Uterus (tissue), 3 donors: ENCODE measurements at regions not wholly inside any gene's neighbourhood (a gene's known extent, or its start where the extent isn't known, plus 50 kb on each side); places are given as distances from the start of the nearest gene placed in this dataset.

Experiments used
- DNase-seq, 2 donors: peaks; one replicate each; pipeline ENCODE4 v3.0.0-alpha.2; 2019 to 2020
- H3K27ac ChIP-seq, 2 donors: fragments of 200-600 bp; sonication (generic); 1 replicate in 1 of 2; 2 replicates in 1 of 2; pipeline ENCODE4 v1.5.1; 2016 to 2018
- H3K27me3 ChIP-seq, 2 donors: fragments of 200-600 bp; sonication (generic); one replicate each; pipeline ENCODE4 v1.5.1; 2018 to 2019; ENCODE audit warnings: control low read depth in 1 of 2
- H3K36me3 ChIP-seq, 2 donors: fragments of 200-600 bp; sonication (generic); one replicate each; pipeline ENCODE4 v1.5.1; 2019; ENCODE audit warnings: control low read depth in 1 of 2
- H3K4me1 ChIP-seq, 2 donors: fragments of 200-600 bp; sonication (generic); one replicate each; pipeline ENCODE4 v1.5.1; 2018 to 2019; ENCODE audit warnings: control low read depth in 1 of 2
- H3K4me3 ChIP-seq, 2 donors: fragments of 200-600 bp; sonication (generic); 1 replicate in 1 of 2; 2 replicates in 1 of 2; pipeline ENCODE4 v1.5.1; 2018 to 2019; ENCODE audit warnings: mild to moderate bottlenecking in 1 of 2
- H3K9me3 ChIP-seq, 2 donors: fragments of 200-600 bp; sonication (generic); one replicate each; pipeline ENCODE4 v1.5.1; 2019; ENCODE audit warnings: control low read depth in 1 of 2
- CTCF ChIP-seq, 4 experiments: fragments of 200-600 bp in 2 of 4; fragments of 450-650 bp in 2 of 4; sonication (generic) in 2 of 4; IDR thresholded peaks; one replicate each; pipeline ENCODE4 v1.5.1; 2016 to 2019; ENCODE audit warnings: antibody characterized with exemption in 4 of 4, mild to moderate bottlenecking in 2 of 4, moderate library complexity in 1 of 4
- POLR2A ChIP-seq, 2 donors: fragments of 450-650 bp; IDR thresholded peaks; one replicate each; pipeline ENCODE4 v1.6.1; 2016; ENCODE audit warnings: antibody characterized with exemption in 2 of 2, mild to moderate bottlenecking in 1 of 2, moderate library complexity in 1 of 2
- intact Hi-C: fragments of 100-400 bp; cut with DNase I; formaldehyde crosslinking; loops from one replicate; pipeline ENCODE4 v1.15.1; 2023; ENCODE audit warnings: low total_unique reads
- donor health status: DM: yes; HTN: yes; CAD: no.

GRCh38 chr14:22046063-22046462, 372.4 kb upstream of the OR4E1 start:
- Histone ChIP-seq H3K27me3 (no peaks in the 10 kb centered on the region), H3K27ac (no peak overlapping the region), H3K9me3 (no peaks in the 10 kb centered on the region), H3K36me3 (no peaks in the 10 kb centered on the region), H3K4me3 (no peak overlapping the region), H3K4me1 (no peaks in the 10 kb centered on the region)
- intact Hi-C loops: no loop called here
- DNase-seq: no peak
- TF ChIP-seq CTCF (IDR thresholded peaks at IDR 0.05) (no peak), POLR2A (IDR thresholded peaks at IDR 0.05) (no peak)

GRCh38 chr14:22044193-22044592, 370.6 kb upstream of the OR4E1 start:
- no peak for DNase-seq
- no peaks in the 10 kb centered on the region for H3K4me1 ChIP-seq
- TF ChIP-seq CTCF (IDR thresholded peaks at IDR 0.05) (no peak), POLR2A (IDR thresholded peaks at IDR 0.05) (no peak)
- H3K27ac ChIP-seq: no peak overlapping the region
- no peaks in the 10 kb centered on the region for H3K27me3 ChIP-seq
- no peaks in the 10 kb centered on the region for H3K36me3 ChIP-seq
- H3K9me3 ChIP-seq: no peaks in the 10 kb centered on the region
- H3K4me3 ChIP-seq: no peak overlapping the region
- intact Hi-C loops: no loop called here

- Histone ChIP-seq H3K27me3 (no peaks in the 10 kb centered on the region), H3K4me1 (no peaks in the 10 kb centered on the region), H3K4me3 (no peak overlapping the region), H3K27ac (no peak overlapping the region), H3K9me3 (no peaks in the 10 kb centered on the region), H3K36me3 (no peaks in the 10 kb centered on the region)
- DNase-seq: no peak
- no peak for TF ChIP-seq POLR2A (IDR thresholded peaks at IDR 0.05)
- no peak for TF ChIP-seq CTCF (IDR thresholded peaks at IDR 0.05)
- intact Hi-C loops: no loop called here
Measured at GRCh38 chr14:22040781-22041125, 367.1 kb upstream of the OR4E1 start.

- Histone ChIP-seq H3K27me3 (no peaks in the 10 kb centered on the region), H3K4me1 (no peaks in the 10 kb centered on the region), H3K27ac (no peak overlapping the region), H3K9me3 (no peaks in the 10 kb centered on the region), H3K4me3 (no peak overlapping the region), H3K36me3 (no peaks in the 10 kb centered on the region)
- DNase-seq: no peak
- TF ChIP-seq CTCF (IDR thresholded peaks at IDR 0.05) (peak in 2 of 4 experiments; percentile 19 to 27), POLR2A (IDR thresholded peaks at IDR 0.05) (no peak)
- intact Hi-C loops: no loop called here
Measured at GRCh38 chr14:22039938-22040780, 366.5 kb upstream of the OR4E1 start.

GRCh38 chr14:22036541-22037239, 363.1 kb upstream of the OR4E1 start:
- Histone ChIP-seq H3K4me3 (no peak overlapping the region), H3K4me1 (no peaks in the 10 kb centered on the region), H3K27me3 (no peaks in the 10 kb centered on the region), H3K27ac (no peak overlapping the region), H3K36me3 (no peaks in the 10 kb centered on the region), H3K9me3 (no peaks in the 10 kb centered on the region)
- DNase-seq: no peak
- TF ChIP-seq POLR2A (IDR thresholded peaks at IDR 0.05) (no peak), CTCF (IDR thresholded peaks at IDR 0.05) (no peak)
- intact Hi-C loops: no loop called here
